ENCODE measurements at regions not wholly inside any gene's neighbourhood (a gene's known extent, or its start where the extent isn't known, plus 50 kb on each side); places are given as distances from the start of the nearest gene placed in this dataset.

- no peak for FAIRE-seq
- Histone ChIP-seq H3K9me3 (replicated peaks; ENCODE audit: control insufficient read depth, insufficient read depth, low read length) (no peaks in the 10 kb centered on the region), H3K36me3 (ENCODE audit: control insufficient read depth in 2 of 2, extremely low read depth in 1 of 2, insufficient read depth in 2 of 2, low read length in 2 of 2) (no peaks in the 10 kb centered on the region), H3K4me2 (ENCODE audit: insufficient read depth, low read length) (no peak overlapping the region), H3K27ac (ENCODE audit: insufficient read depth, low read depth, low read length) (no peak overlapping the region), H3K4me3 (replicated peaks in 1 of 3; ENCODE audit: insufficient read depth in 1 of 3, low read depth in 1 of 3, low read length in 3 of 3) (no peak overlapping the region), H4K20me1 (replicated peaks; ENCODE audit: control insufficient read depth, extremely low read depth, insufficient read depth, low read length) (no peaks in the 10 kb centered on the region), H3K79me2 (ENCODE audit: control insufficient read depth, insufficient read depth, low read length) (no peaks in the 10 kb centered on the region), H3K9ac (replicated peaks; ENCODE audit: extremely low read depth, insufficient read depth, low read length) (no peak overlapping the region), H3K4me1 (ENCODE audit: control insufficient read depth, extremely low read depth, insufficient read depth, low read length) (no peaks in the 10 kb centered on the region), H3K9me1 (replicated peaks; ENCODE audit: control insufficient read depth, extremely low read depth, insufficient read depth, low read length) (no peaks in the 10 kb centered on the region), H3K27me3 (ENCODE audit: control insufficient read depth in 2 of 2, insufficient read depth in 2 of 2, low read length in 2 of 2) (no peaks in the 10 kb centered on the region), H2AFZ (ENCODE audit: low read depth, low read length) (no peak overlapping the region)
- POLR2A ChIA-PET = no interaction called here
- no peak for DNase-seq (ENCODE audit: low read depth, low spot score)
- dilution Hi-C loops (cut with MboI; ENCODE audit: extremely low pct_ligation_motif_present, low sequenced_read_pairs) (no loop called here), intact Hi-C loops (cut with micrococcal nuclease) (no loop called here)
- BruUV-seq (replicated peaks) = no TSS peak
- CTCF ChIA-PET = no interaction called here
- TF ChIP-seq EZH2 (IDR thresholded peaks at IDR 0.05; ENCODE audit: borderline replicate concordance, low read depth, low read length, severe bottlenecking) = no peak
- no peak for TF ChIP-seq CTCF (IDR thresholded peaks at IDR 0.05; ENCODE audit: extremely low read depth in 1 of 2, insufficient read depth in 1 of 2, low read depth in 1 of 2, low read length in 2 of 2)
- TF ChIP-seq POLR2A (IDR thresholded peaks at IDR 0.05; ENCODE audit: low read depth, low read length) = no peak
- TF ChIP-seq JUN (IDR thresholded peaks at IDR 0.05; ENCODE audit: borderline replicate concordance, insufficient read depth, insufficient read length, low read depth) = no peak
- TF ChIP-seq MYC (IDR thresholded peaks at IDR 0.05; ENCODE audit: low read depth, low read length) = no peak
- no peak for TF ChIP-seq FOS (IDR thresholded peaks at IDR 0.05; ENCODE audit: borderline replicate concordance, insufficient read depth, low read length)
- no peak for TF ChIP-seq POLR2AphosphoS5 (IDR thresholded peaks at IDR 0.05; ENCODE audit: insufficient read depth, low read depth, low read length)
- no peak for TF ChIP-seq MAX (IDR thresholded peaks at IDR 0.05; ENCODE audit: insufficient read depth, insufficient read length)
- no peak for TF ChIP-seq GATA2 (IDR thresholded peaks at IDR 0.05; ENCODE audit: insufficient read depth, insufficient read length, low read depth, low read length)
These were observed 160.5 kb downstream of the KITLG start for GRCh38 chr12:88419794-88420193.

All from endothelial cell of umbilical vein (primary cell).